NB4 (cell line): ENCODE measurements at regions not wholly inside any gene's neighbourhood (a gene's known extent, or its start where the extent isn't known, plus 50 kb on each side); places are given as distances from the start of the nearest gene placed in this dataset.

Experiments
- DNase-seq: peaks from one replicate; pipeline ENCODE4 v3.0.0; 2010; ENCODE audit warnings: low read depth
- H3K4me3 ChIP-seq: one replicate; pipeline ENCODE4 v1.5.1; 2011; ENCODE audit warnings: mild to moderate bottlenecking, low read depth, low read length, moderate library complexity
- CTCF ChIP-seq: IDR thresholded peaks from one replicate; pipeline ENCODE4 v1.5.1; 2012; ENCODE audit warnings: low read depth, low read length
- MAX ChIP-seq: IDR thresholded peaks from 2 replicates; pipeline ENCODE4 v1.6.1; 2011; ENCODE audit warnings: low read depth, low read length
- MYC ChIP-seq: IDR thresholded peaks from 2 replicates; pipeline ENCODE4 v1.6.1; 2011; ENCODE audit warnings: low read depth, low read length
- POLR2A ChIP-seq: IDR thresholded peaks from 2 replicates; pipeline ENCODE4 v1.6.1; 2011; ENCODE audit warnings: mild to moderate bottlenecking; ENCODE audit not compliant: insufficient read length; ENCODE audit errors: extremely low read depth

DNA sequence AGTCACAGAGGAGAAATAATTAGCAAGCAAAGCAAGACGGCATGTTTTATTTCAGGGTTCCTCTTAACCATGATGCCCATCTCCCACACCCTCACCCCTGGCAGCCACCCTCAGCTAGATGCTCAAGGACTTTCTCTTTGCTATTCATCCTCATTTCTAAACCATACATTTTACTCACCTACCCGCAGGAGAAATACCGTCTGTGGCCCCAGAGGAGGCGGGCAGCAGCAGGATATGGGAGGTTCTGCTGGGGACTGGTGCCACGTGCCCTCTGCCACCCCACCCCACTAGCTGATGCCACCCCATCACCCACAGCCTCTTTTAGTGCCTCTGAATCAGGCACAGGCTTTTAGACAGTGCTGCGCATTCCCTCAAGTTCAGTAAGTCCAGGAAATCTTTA is 168.7 kb upstream of the ITGB1 start:
- TF ChIP-seq POLR2A (no peak), MYC (no peak), MAX (no peak), CTCF (no peak)
- DNase-seq, result no peak
- H3K4me3 ChIP-seq, result no peak overlapping the region

DNA sequence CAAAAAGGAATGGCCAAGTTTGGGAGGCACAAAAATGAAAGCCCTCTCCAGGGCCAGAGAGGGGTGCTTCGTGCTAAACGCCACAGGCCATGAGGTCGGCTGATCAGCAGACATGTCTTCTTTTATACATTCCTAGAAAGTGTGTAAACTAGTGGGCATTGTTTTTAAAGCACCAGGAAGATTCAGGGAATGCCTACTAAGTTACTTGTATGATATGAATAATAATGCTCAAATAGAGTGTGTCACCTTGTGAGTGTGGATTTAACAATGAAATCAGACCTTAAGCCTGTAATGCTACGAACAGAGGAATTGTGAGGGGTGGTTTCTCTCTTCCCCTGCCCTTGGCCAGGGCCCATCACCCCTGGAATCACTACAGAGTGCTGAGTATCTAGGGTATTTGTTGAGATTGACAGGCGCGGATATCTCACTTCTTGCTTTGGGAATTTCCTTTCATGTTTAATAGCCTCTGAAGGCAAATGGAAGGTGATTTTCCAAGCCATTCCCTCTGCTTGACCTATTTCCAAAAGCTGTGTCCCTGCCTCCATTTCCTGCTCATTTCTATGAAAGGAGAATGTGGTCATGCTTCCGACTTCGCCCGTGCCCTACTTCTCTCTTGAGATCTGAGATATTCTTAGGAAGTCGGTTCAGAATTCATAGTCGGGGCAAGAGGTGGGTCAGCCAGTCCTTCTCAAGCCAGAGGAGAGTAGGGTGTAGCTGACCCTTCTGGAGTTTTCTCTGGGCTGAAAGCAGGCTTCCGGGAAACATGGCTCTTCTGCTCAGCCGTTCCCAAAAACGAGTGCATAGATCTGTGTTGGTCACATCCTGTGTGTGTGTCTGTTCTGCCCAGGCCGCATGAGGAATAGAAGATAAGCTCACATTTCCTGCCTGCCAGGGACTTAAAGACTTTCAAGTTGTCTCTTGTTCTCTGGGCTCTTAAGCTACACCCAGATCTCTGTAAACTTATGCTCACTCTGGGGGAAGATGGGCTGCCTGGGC is 167.8 kb upstream of the ITGB1 start:
- DNase-seq, result no peak
- TF ChIP-seq CTCF, result no peak
- no peak for TF ChIP-seq POLR2A
- no peak for TF ChIP-seq MAX
- no peak for TF ChIP-seq MYC
- H3K4me3 ChIP-seq, result no peak overlapping the region

GRCh38 chr10:33125111-33125510 is 167.1 kb upstream of the ITGB1 start:
- TF ChIP-seq CTCF, result no peak
- H3K4me3 ChIP-seq, result no peak overlapping the region
- no peak for DNase-seq

DNA sequence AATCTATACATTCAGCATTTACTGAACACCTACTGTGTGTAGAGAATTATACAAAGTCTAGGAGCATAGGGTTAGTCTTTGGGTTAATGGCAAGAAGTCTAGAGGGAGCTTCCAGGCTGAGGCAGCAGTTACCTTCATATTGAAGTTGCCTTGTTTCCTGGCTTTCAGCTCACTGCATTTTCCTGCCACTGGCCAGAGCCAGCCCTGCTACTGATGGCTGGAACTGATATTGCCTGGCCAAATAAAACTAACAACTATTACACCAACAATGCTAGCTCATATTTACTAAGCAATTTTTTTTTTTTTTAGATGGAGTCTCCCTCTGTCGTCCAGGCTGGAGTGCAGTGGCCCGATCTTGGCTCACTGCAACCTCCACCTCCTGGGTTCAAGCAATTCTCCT is 165.7 kb upstream of the ITGB1 start:
- no peak for TF ChIP-seq MAX
- no peak for TF ChIP-seq MYC
- no peak for TF ChIP-seq CTCF
- TF ChIP-seq POLR2A, result no peak
- DNase-seq, result no peak
- no peak overlapping the region for H3K4me3 ChIP-seq

GRCh38 chr10:33122014-33122809 is 164.2 kb upstream of the ITGB1 start:
- no peak overlapping the region for H3K4me3 ChIP-seq
- no peak for DNase-seq
- TF ChIP-seq MYC, result no peak
- TF ChIP-seq MAX, result no peak
- TF ChIP-seq POLR2A, result no peak
- no peak for TF ChIP-seq CTCF
